SW480 (cell line): ENCODE measurements at regions not wholly inside any gene's neighbourhood (a gene's known extent, or its start where the extent isn't known, plus 50 kb on each side); places are given as distances from the start of the nearest gene placed in this dataset.
A peak's percentile ranks its signal among the peaks of the same experiment; 100 is the strongest.

Experiments used
- DNase-seq: peaks from one replicate; pipeline ENCODE4 v3.0.0-alpha.2; 2016; ENCODE audit warnings: low spot score

DNA sequence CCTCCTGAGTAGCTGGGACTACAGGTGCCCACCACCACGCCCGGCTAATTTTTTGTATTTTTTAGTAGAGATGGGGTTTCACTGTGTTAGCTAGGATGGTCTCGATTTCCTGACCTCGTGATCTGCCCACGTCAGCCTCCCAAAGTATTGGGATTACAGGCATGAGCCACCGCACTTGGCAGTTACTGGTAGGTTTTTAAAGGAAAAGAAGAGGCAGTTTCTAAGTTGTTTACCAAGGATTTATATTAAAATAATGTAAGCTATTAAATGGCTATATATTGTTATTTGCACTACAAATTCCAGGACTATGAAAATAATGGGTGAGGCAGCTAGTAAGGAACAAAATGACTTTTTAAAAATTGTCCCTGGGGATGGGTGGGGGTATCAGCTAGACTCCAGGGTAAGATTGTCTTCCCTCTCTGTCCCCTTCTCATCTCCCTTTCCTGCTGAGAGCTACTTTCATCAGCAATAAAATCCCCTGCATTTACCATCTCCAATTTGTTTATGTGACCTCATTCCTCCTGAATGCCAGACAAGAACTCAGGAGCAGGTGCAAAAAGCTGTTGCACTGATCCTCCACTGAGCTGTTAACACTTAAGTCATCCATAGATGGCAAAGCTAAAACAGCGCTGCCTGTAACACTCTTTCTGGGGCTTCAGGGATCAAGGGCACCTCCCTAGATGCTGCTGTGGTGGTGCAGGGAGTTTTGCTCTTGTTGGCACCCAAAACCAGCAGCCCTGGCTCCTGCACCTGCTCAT lies 165.2 kb downstream of the ZPLD1 start:
- DNase-seq, result no peak

DNA sequence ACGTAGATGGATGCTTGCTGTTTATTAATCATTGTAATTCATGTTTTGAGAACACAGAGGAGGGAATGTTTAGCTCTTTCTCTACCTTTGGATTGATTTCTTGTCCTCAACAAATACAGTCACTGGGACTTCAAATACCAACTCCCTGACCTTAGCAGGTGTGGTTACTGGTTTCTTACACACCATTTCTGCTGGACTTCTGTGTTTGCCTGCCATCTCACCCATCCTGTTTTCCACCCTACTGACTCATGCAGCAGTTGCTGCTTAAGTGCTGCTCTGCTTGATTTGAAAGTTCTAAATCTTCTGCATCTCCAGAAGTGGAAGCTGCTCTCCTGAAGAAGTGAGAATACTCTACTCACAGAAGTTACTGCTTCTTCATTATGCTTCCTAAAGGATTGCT lies 170.3 kb downstream of the ZPLD1 start:
- no peak for DNase-seq

DNA sequence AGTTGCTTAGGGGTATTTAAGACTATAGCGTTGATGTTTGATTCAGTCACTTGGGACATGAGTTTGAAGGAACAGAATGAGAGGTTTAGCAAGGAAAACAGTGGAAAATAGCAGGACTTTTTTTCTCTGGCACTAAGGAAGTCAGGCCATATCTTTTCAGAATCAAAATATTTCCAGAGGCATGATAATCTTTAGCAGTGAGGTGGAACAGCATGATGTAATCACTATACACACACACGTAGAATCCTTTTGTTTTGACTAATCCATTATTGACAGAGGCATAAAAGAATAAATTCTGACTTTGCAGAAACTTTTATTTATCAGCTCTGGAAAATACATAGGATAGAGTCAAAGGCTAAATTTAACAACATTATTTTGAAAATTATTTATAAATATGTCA lies 174.1 kb downstream of the ZPLD1 start:
- no peak for DNase-seq

DNA sequence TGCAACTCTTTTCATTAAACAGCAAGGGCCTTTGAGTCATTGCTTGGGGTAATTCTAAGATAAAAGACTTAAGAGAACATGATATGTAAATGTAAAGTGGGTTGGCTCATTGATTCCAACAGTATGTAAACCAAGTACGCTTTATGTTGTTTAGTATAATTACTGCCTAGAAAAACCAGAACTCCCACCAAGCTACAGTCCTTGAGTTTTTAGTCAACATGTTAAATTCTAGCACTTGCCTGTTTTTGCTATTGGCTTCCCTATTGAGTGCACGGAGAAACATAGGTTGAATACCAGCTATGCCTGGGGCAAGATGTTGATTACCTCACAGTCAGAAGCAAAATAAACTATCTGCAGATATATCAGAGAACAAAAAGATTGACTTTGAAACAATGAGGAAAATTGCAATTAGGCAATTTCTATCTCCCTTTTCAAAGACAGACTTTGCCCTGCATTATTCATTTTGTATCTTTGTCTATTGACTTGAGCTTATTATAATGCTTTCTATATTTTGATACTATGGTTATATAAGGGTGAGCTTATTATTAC lies 179.3 kb downstream of the ZPLD1 start:
- DNase-seq, result no peak

DNA sequence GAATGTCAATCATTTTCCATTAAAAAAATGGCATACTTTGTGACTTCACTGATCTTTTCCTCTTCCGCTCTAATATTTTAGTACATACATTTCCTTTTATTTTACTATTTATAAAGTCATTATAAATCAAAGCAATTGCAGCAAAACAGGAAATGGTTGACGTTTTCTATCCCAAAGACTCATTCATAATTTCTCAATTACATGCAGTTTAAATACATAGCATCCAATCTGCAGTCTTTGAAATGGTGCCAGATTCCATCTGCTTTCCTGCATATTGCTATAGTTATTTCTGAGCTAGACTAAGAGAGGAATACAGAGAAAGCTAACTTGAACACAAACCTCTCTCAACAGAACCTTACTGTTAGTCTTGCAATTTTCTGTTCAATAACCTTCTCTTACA lies 179.8 kb downstream of the ZPLD1 start:
- DNase-seq, result no peak

DNA sequence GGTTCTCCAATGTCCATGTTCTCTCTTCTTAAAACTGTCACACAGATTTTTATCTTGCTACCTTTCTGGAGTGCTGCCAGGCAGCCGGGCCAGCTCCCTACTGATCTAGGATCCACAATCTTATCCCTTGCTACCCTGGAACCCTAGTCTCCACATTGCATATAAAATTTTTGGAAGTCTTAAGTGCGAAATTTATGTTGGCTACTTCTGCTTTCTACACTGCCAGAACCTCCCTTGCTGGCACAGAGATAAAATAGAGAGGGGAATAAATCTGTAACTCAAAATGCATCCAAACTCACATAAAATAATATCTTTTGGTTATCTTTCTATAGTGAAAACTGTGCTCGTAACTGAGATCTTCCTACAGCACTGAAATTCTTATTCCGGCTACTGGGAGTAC lies 182.6 kb downstream of the ZPLD1 start:
- DNase-seq, result no peak

DNA sequence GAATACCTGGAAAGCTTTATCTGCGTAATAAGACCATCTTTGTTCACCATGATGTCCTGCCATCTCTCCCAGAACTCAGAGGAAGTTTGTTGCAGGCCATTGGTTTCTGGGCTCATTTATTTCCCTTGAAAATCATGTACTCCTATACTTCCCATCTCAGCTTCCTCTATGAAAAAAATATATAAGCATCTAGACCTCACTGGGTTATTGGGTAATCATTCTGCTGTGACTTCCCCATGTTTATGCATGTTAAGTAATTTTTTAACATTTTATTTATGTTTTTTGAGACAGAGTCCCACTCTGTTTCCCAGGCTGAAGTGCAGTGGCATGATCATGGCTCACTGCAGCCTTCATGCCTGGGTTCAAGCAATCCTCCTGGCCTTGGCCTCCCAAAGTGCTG lies 184.5 kb downstream of the ZPLD1 start:
- no peak for DNase-seq

DNA sequence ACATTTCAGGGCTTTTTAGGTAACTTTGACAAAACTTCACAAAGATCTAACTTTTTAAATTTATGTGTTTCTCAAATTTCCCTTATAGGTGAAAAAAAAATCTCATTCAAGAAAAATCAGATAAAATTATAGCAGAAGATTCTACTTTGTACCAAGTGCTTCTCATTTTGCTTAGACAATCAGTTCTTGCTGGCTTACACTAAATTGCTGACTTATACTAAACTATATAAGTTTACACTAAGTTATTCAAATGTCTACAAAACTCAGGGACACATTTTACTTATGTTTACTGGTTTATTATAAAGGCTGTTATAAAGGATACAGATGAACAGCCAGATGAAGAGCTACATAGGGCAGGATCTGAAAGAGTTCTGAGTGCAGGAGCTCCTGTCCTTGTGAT lies 195.1 kb downstream of the ZPLD1 start:
- DNase-seq, result no peak

DNA sequence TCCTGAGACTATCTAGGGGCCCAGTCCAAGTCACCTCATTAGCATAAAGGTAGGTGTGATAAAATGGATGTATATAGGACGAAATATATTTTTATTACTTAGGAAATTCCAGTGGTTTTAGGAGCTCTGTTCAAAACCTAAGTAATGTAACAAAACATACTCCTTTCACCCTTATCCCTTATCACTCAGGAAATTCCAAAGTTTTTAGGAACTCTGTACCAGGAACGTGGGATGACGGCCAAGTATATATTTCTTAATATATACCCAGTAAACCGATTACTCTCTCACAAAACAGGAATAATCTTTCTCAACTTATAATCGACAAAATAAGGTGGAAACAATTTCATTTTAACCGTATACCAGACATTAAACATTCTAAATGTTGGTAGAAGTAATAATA lies 195.7 kb downstream of the ZPLD1 start:
- DNase-seq, result no peak

DNA sequence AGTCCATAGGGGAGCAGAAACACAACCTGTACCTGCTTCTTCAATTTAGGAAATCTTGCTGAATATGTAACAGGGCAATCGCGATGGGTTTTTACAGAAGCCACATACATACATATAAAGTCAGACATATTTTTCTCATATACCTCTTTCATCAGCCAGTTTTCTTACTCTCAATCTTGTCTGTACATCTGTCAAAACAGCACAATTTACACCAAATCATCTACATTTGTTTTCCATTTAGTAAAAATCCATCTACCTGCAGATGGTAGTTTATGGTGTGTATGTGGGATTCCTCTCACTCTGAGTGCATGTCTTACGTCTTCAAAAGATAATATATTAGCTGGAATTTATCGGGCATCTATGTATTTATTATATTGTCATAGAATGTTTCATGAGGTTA lies 208.7 kb downstream of the ZPLD1 start:
- DNase-seq, result no peak

DNA sequence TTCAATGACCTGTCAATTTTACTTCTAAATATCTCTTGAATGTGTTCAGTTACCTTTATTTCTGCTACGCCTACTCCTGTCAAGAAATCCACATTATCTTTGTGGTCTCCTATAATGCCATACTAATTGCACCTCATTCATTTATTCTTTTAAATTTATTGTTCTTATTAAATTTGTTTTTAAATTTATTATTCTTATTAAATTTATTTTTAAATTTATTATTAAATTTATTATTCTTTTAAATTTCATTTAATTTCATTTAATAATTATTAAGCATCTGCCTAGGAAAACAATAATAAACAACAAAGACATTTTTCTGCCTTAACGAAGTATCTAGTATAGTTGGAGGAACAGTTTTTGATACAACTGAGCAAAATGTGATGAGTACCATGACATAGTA lies 211.7 kb downstream of the ZPLD1 start:
- DNase-seq, result no peak

DNA sequence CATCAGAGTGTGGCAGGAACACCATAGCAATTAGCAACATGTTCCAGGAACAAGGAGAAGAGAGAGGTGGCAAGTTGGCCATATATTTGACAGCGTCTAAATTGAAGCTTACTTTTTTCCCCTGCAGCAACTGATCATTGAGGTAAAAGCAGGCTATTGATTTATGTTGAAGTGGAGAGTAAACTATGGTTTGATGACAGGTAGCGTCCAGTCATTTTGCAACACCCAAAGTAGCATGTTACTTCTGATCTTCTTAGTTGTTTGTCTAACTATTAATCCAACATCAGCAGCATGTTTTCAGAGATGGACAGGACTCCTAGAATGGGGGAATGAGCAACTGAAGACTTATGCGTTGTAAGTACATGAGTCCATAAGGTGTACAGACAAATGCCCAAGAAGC lies 225.8 kb downstream of the ZPLD1 start:
- no peak for DNase-seq

DNA sequence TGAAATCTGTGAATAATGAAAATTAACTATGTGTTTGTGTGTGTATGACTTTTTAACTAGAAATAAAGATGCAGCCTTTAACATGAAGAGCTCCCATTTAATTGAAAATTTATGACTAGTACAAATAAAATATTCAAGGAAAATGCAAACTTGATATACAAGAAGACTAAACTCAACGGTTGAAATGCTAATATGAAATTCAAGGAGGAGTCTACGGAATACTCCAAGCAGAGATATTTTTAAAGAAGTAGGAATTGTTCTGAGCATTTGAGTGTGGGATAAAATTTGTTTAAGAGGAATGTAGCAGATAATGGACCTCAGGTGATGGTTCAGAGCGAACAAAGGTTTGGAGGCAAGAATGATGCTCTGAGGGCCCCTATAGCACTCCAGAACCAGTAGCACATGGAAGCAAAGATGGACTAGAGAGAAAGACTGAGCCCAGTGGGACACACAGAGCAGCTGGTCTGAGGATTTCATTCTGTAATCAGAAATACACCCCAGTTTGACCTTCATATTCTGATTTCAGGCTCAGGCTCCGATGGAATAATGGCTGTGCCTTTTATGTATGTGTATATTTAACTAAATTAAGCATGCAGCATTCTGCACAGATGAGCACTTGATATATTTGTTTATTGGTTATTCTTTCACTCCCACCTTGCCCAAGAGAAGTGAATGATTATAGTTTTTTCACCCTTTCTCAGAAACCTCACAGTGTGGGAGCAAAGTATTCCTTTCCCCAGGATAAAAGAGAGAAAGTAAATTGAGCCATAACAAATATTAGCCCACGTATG lies 227.1 kb downstream of the ZPLD1 start:
- DNase-seq, result no peak

DNA sequence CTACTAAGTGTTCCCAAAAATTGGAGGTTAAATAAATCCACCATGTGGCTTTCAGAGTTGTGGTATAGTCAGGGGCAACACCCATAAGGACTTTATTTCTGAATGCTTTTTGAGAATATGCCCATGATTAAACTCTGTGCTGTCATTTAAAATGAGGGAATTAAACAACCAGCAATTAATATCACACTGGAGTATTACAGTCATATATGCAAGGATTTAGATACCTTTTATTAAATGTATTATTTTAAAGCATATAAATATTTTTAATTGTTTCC lies 227.6 kb downstream of the ZPLD1 start:
- no peak for DNase-seq

DNA sequence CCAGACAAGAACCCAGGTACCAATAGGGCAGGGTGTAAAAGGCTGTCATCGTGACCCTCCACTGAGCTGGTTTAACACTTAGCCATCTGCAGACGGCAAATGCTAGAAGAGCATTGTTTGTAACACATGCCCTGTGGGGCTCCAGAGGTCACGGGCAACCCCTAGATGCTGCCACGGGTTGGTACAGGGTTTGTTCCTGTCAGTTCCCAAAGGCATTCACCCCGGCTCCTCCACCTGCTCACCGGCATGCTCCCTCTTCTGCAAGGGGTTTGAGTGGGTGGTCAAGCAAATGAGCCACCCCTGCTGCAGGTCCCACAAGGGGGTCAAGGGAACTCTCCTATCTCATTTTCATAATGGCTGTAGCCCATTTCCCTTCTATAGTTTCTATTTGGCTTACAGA lies 229.3 kb downstream of the ZPLD1 start:
- no peak for DNase-seq

DNA sequence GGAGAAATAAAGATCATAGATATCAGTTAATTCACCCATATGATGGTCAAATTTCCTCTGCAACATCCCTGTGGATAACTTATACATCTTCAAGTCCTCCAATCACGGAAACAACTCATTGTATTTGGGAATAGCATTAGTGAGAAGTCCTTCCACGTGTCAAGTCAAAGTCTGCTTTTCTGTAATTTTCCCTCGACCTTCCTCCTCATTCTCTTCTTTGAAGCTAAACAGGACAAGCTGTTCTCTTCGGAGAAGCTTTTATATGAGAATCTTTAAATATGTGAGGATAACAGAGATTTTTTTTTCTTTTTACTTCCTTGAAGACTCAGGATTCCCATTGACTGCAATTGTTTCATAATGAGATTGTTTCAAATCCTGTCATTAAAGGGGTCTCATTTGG lies 230.4 kb downstream of the ZPLD1 start:
- no peak for DNase-seq

DNA sequence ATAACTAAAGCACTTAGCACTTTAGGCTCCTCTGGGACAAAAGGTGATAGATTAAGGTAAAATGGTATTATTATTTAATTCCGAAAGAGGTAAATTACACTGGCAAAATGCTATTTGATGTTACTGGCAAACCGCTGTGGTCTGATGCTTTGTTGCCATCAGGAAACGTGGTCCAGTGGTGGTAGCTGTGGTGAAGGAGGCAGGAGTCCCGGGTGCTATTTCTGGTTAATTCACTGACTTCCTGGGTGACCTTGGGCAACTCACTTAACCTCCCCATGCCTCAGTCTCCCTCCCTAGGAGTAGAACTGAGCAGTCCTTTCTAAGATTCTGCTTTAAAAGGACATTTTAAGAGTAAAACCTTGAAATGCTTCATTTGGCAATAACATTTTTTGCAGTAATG lies 233.4 kb downstream of the ZPLD1 start:
- DNase-seq, result no peak

DNA sequence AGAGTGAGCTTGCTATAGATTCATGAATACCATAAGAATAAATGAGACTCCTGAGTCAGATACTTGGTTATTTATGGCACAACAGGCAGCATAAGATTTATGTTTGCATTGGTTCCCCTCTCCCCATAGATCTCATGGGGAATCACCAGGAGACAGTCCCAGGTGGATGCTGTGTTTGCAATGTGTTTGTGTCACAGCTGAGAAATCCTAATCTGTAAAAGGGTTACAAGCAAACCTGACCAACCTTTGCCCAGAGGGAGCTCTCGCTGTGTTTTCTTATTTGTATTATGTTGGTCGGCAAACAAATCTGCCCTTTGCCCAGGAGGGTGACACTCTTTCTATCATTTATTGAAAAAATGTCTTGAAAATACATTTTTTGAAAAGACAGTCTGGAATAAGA lies 236.2 kb downstream of the ZPLD1 start:
- DNase-seq, result no peak

DNA sequence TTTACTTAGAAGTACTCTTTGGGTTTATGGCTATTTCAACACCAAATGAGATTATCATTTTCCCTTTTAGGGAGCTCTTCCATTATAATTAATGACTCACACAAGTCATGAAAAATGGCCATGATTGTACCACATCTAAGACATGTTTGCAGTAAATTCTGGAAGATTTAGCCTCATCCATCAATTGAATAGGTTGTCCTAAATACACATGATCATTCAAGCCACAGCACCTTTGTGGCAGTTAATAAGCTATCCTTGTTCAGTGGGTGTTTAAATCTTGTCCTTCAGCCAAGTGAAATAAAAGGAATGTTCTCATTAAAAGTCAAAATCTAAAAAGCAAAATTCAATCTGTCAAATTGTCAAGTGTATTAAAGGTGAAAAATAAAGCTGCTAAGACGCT lies 237.5 kb downstream of the ZPLD1 start:
- no peak for DNase-seq

DNA sequence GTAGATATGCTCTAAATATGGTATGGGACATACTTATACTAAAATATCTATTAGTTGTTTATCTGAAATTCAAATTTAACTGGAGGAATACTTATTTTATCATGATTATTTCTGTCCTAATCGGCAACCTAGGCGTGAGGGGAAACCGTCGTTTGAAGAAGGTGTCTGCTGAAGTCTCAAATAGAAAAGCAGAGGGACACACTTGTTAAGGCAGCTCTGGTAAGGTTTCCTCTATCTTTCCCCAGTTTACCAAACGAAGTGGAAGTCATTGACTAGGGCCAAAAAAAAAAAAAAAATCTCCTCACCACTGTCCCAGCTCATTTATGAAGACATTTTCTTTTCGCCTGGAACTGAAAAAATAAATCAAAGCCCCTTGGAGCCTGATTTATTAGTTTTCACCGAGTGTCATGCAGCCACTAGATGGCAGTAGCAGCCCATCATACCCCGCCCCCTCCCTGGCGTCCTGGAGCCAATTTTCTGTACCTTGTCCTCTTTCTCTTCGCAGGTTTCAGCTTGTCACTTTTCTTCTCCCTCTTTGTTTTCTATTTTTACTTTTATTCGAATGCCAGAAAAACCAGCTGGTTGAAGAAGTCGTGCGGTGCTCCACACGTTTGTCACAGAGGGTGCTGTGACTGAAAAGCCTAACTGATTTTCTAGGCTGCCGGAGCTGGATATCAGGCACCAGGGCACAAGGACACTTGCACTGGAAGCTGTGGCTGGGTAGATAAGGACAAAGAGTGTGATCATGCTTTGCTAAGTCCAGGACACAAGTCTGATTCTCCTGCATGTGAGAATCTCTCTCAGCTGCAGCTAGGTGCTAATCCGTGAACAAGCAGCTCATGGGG lies 238.7 kb downstream of the ZPLD1 start:
- peak; percentile 34 for DNase-seq

DNA sequence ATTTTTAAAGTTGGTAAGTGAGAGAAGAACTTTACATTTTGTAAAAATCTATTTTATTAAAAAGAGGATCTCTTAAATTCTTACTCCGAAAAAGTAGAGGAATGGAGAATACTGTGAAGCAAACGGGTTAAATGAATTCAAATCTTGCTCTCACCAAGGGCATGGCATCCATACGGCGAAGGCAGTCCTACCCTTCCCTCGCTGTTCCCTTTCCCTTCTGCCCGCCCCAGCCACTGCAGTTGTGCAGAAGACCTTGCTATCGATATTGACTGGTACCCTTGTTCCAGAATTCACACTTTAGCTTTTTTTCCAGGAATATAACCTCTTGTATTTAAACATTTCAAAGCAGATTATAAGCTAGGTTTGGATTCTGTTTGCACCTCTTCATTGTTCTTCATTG lies 239.5 kb downstream of the ZPLD1 start:
- no peak for DNase-seq

DNA sequence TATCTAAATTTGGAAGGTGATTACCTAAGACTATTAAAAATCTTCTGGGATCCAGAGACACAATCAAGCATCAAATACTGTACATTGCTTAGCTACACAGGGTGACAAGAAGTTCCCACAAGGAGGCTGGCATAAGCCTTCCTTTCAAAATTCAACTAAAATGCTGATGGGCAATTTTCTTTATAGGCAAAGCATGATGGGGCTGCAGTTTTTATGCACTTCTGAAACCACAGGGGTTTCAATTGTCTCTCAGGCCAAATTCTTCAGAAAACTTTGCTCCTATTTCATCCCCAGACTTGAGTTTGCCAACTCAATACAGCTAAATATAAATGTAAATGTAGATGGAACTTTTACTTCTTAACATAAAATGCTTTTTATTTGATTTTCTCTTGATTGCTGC lies 241.6 kb downstream of the ZPLD1 start:
- DNase-seq, result no peak

DNA sequence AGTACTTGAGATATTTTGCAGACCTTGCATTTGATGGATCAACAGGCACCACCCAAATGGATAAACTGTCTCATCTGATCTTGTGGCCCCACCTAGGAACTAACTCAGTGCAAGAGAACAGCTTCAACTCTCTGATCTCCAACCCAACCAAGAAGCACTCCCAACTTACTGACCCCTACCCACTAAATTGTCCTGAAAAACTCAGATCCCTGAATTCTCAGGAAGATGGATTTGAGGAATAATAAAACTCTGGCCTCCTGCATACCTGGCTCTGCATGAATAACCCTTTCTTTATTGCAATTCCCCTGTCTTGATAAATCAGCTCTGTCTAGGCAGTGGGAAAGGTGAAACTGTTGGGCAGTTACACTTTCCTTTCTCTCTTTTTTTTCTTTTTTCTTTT lies 247.9 kb downstream of the ZPLD1 start:
- no peak for DNase-seq
